Mesendoderm (in vitro differentiated cells): ENCODE measurements at regions not wholly inside any gene's neighbourhood (a gene's known extent, or its start where the extent isn't known, plus 50 kb on each side); places are given as distances from the start of the nearest gene placed in this dataset.

Experiments
- DNase-seq: peaks from one replicate; pipeline ENCODE4 v3.0.0; 2013
- H2AK5ac ChIP-seq: 2 replicates; pipeline ENCODE4 v1.6.1; 2013; ENCODE audit warnings: low read length, inconsistent platforms
- H2BK120ac ChIP-seq: 2 replicates; pipeline ENCODE4 v1.6.1; 2013; ENCODE audit warnings: low read depth, mild to moderate bottlenecking, low read length, moderate library complexity, mixed read lengths
- H2BK15ac ChIP-seq: replicated peaks from 2 replicates; pipeline ENCODE4 v1.6.1; 2013; ENCODE audit warnings: low read depth, mild to moderate bottlenecking, moderate library complexity
- H2BK5ac ChIP-seq: 2 replicates; pipeline ENCODE4 v1.6.1; 2013; ENCODE audit warnings: low read length, inconsistent platforms
- H3K18ac ChIP-seq: 2 replicates; pipeline ENCODE4 v1.6.1; 2013; ENCODE audit warnings: mild to moderate bottlenecking, low read length, mixed read lengths
- H3K23ac ChIP-seq: one replicate; pipeline ENCODE4 v1.6.1; 2013; ENCODE audit warnings: low read length
- H3K27ac ChIP-seq: 2 replicates; pipeline ENCODE4 v1.5.1; 2013; ENCODE audit warnings: low read depth, mild to moderate bottlenecking, inconsistent platforms, low read length, moderate library complexity
- H3K27me3 ChIP-seq: 2 replicates; pipeline ENCODE4 v1.6.1; 2013; ENCODE audit warnings: low read length, control low read depth, mild to moderate bottlenecking, inconsistent platforms; ENCODE audit not compliant: insufficient read depth, poor library complexity
- H3K36me3 ChIP-seq: 2 replicates; pipeline ENCODE4 v1.6.1; 2013; ENCODE audit warnings: low read length, inconsistent platforms; ENCODE audit not compliant: control insufficient read depth, insufficient read depth
- H3K4ac ChIP-seq: one replicate; pipeline ENCODE4 v1.6.1; 2013; ENCODE audit warnings: low read depth, mild to moderate bottlenecking, low read length, moderate library complexity
- H3K4me1 ChIP-seq: 2 replicates; pipeline ENCODE4 v1.6.1; 2013; ENCODE audit warnings: low read depth, low read length, inconsistent platforms; ENCODE audit not compliant: control insufficient read depth
- H3K4me2 ChIP-seq: 2 replicates; pipeline ENCODE4 v1.6.1; 2013; ENCODE audit warnings: low read length
- H3K4me3 ChIP-seq: 2 replicates; pipeline ENCODE4 v1.5.1; 2013; ENCODE audit warnings: mild to moderate bottlenecking, low read length
- H3K56ac ChIP-seq: one replicate; pipeline ENCODE4 v1.6.1; 2013; ENCODE audit warnings: low read length
- H3K79me1 ChIP-seq: 2 replicates; pipeline ENCODE4 v1.6.1; 2013; ENCODE audit warnings: low read length, inconsistent platforms
- H3K79me2 ChIP-seq: 2 replicates; pipeline ENCODE4 v1.6.1; 2013; ENCODE audit warnings: mild to moderate bottlenecking, low read length; ENCODE audit not compliant: control insufficient read depth, insufficient read depth
- H3K9ac ChIP-seq: 2 replicates; pipeline ENCODE4 v1.6.1; 2013; ENCODE audit warnings: low read length, inconsistent platforms
- H4K5ac ChIP-seq: one replicate; pipeline ENCODE4 v1.6.1; 2013; ENCODE audit warnings: low read length
- H4K8ac ChIP-seq: one replicate; pipeline ENCODE4 v1.6.1; 2013; ENCODE audit warnings: low read depth, mild to moderate bottlenecking, control low read depth, low read length, moderate library complexity
- WGBS: extraction: QIAGEN DNeasy Blood & Tissue Kit; methylation state at CpG from one replicate; pipeline ENCODE4 v1.1.7; 2013; ENCODE audit warnings: low lambda C conversion rate, missing lambda C conversion rate; ENCODE audit not compliant: insufficient coverage; ENCODE audit errors: extremely low coverage; 5-methylcytosine and 5-hydroxymethylcytosine counted together

- Histone ChIP-seq H3K27me3 (no peaks in the 10 kb centered on the region), H4K5ac (no peak overlapping the region), H3K18ac (no peak overlapping the region), H2AK5ac (no peak overlapping the region), H4K8ac (no peak overlapping the region), H2BK120ac (no peak overlapping the region), H3K23ac (peak overlapping the region; percentile 69), H2BK15ac (no peak overlapping the region), H3K4ac (no peak overlapping the region), H3K79me1 (no peaks in the 10 kb centered on the region), H3K9ac (no peak overlapping the region), H3K79me2 (no peaks in the 10 kb centered on the region), H3K36me3 (no peaks in the 10 kb centered on the region), H3K4me3 (no peak overlapping the region), H3K4me2 (no peak overlapping the region), H3K56ac (no peak overlapping the region), H2BK5ac (no peak overlapping the region), H3K4me1 (peaks cover 8% of the 10 kb centered on the region), H3K27ac (no peak overlapping the region)
- WGBS: no CpG with 5 or more reads among the region's 6 CpGs
- DNase-seq: no peak
Measured at GRCh38 chr6:3663811-3664210, 87.7 kb downstream of the PXDC1 start.

- no peak overlapping the region for H3K27ac ChIP-seq
- no CpG with 5 or more reads among the region's 8 CpGs for WGBS
- no peak overlapping the region for H3K4me2 ChIP-seq
- H2BK5ac ChIP-seq: no peak overlapping the region
- H4K8ac ChIP-seq: no peak overlapping the region
- no peak overlapping the region for H3K9ac ChIP-seq
- no peak overlapping the region for H3K56ac ChIP-seq
- no peak overlapping the region for H3K4ac ChIP-seq
- no peaks in the 10 kb centered on the region for H3K27me3 ChIP-seq
- no peak overlapping the region for H4K5ac ChIP-seq
- H3K4me1 ChIP-seq: peaks cover 8% of the 10 kb centered on the region
- no peaks in the 10 kb centered on the region for H3K36me3 ChIP-seq
- no peak overlapping the region for H3K18ac ChIP-seq
- no peaks in the 10 kb centered on the region for H3K79me1 ChIP-seq
- no peak overlapping the region for H2BK120ac ChIP-seq
- H2BK15ac ChIP-seq: no peak overlapping the region
- no peak overlapping the region for H2AK5ac ChIP-seq
- no peak overlapping the region for H3K4me3 ChIP-seq
- no peak overlapping the region for H3K23ac ChIP-seq
- H3K79me2 ChIP-seq: no peaks in the 10 kb centered on the region
- no peak for DNase-seq
Measured at GRCh38 chr6:3663081-3663480, 88.4 kb downstream of the PXDC1 start.

- no peaks in the 10 kb centered on the region for H3K79me2 ChIP-seq
- H2BK15ac ChIP-seq: no peak overlapping the region
- H3K4ac ChIP-seq: no peak overlapping the region
- H2AK5ac ChIP-seq: no peak overlapping the region
- H3K79me1 ChIP-seq: no peaks in the 10 kb centered on the region
- H3K4me2 ChIP-seq: no peak overlapping the region
- H3K23ac ChIP-seq: no peak overlapping the region
- H3K18ac ChIP-seq: no peak overlapping the region
- H3K27ac ChIP-seq: no peak overlapping the region
- H4K8ac ChIP-seq: no peak overlapping the region
- no peak overlapping the region for H2BK120ac ChIP-seq
- H3K56ac ChIP-seq: no peak overlapping the region
- no peaks in the 10 kb centered on the region for H3K27me3 ChIP-seq
- H3K4me3 ChIP-seq: no peak overlapping the region
- no peak overlapping the region for H2BK5ac ChIP-seq
- H3K9ac ChIP-seq: no peak overlapping the region
- no CpG with 5 or more reads among the region's 12 CpGs for WGBS
- no peak for DNase-seq
- H4K5ac ChIP-seq: no peak overlapping the region
- H3K36me3 ChIP-seq: no peaks in the 10 kb centered on the region
- peaks cover 8% of the 10 kb centered on the region for H3K4me1 ChIP-seq
Measured at GRCh38 chr6:3661390-3661789, 90.1 kb downstream of the PXDC1 start.

GRCh38 chr6:3660473-3660872 is 91.0 kb downstream of the PXDC1 start:
- Histone ChIP-seq H3K27me3 (no peaks in the 10 kb centered on the region), H3K36me3 (no peaks in the 10 kb centered on the region), H3K4ac (no peak overlapping the region), H2BK120ac (no peak overlapping the region), H3K4me1 (peaks cover 8% of the 10 kb centered on the region), H3K18ac (no peak overlapping the region), H3K79me1 (no peaks in the 10 kb centered on the region), H4K5ac (no peak overlapping the region), H3K4me2 (no peak overlapping the region), H3K23ac (no peak overlapping the region), H4K8ac (no peak overlapping the region), H3K27ac (no peak overlapping the region), H3K4me3 (no peak overlapping the region), H2BK15ac (no peak overlapping the region), H3K56ac (no peak overlapping the region), H3K9ac (no peak overlapping the region), H2BK5ac (no peak overlapping the region), H2AK5ac (no peak overlapping the region), H3K79me2 (no peaks in the 10 kb centered on the region)
- no peak for DNase-seq
- no CpG with 5 or more reads among the region's 8 CpGs for WGBS

GRCh38 chr6:3659748-3660147 is 91.8 kb downstream of the PXDC1 start:
- Histone ChIP-seq H3K4me3 (no peak overlapping the region), H3K79me2 (no peaks in the 10 kb centered on the region), H4K5ac (no peak overlapping the region), H3K23ac (no peak overlapping the region), H3K4me2 (no peak overlapping the region), H3K18ac (no peak overlapping the region), H3K36me3 (no peaks in the 10 kb centered on the region), H2BK15ac (no peak overlapping the region), H3K27ac (no peak overlapping the region), H2BK5ac (no peak overlapping the region), H3K56ac (no peak overlapping the region), H3K79me1 (no peaks in the 10 kb centered on the region), H4K8ac (no peak overlapping the region), H3K9ac (no peak overlapping the region), H2BK120ac (no peak overlapping the region), H3K4ac (no peak overlapping the region), H3K4me1 (peaks cover 3% of the 10 kb centered on the region), H3K27me3 (no peaks in the 10 kb centered on the region), H2AK5ac (no peak overlapping the region)
- DNase-seq: no peak
- WGBS: no CpG with 5 or more reads among the region's 6 CpGs

GRCh38 chr6:3656076-3656475 is 95.4 kb downstream of the PXDC1 start:
- no CpG with 5 or more reads among the region's 5 CpGs for WGBS

More at GRCh38 chr6:3656076-3656475, 95.4 kb downstream of the PXDC1 start:
- no peaks in the 10 kb centered on the region for H3K4me1 ChIP-seq
- H3K18ac ChIP-seq: no peak overlapping the region
- no peak overlapping the region for H3K4me2 ChIP-seq
- no peak overlapping the region for H2BK15ac ChIP-seq
- no peak for DNase-seq
- no peak overlapping the region for H3K9ac ChIP-seq
- no peak overlapping the region for H3K4me3 ChIP-seq
- H2BK120ac ChIP-seq: no peak overlapping the region
- no peak overlapping the region for H2BK5ac ChIP-seq
- H3K4ac ChIP-seq: no peak overlapping the region
- H3K23ac ChIP-seq: no peak overlapping the region
- no peaks in the 10 kb centered on the region for H3K27me3 ChIP-seq
- no peak overlapping the region for H3K27ac ChIP-seq
- no peak overlapping the region for H4K5ac ChIP-seq
- no peak overlapping the region for H4K8ac ChIP-seq
- H3K79me1 ChIP-seq: no peaks in the 10 kb centered on the region
- no peak overlapping the region for H2AK5ac ChIP-seq
- no peak overlapping the region for H3K56ac ChIP-seq
- H3K36me3 ChIP-seq: no peaks in the 10 kb centered on the region
- H3K79me2 ChIP-seq: no peaks in the 10 kb centered on the region
